GM12874 (cell line): ENCODE measurements at regions not wholly inside any gene's neighbourhood (a gene's known extent, or its start where the extent isn't known, plus 50 kb on each side); places are given as distances from the start of the nearest gene placed in this dataset.

Source experiments
- TF ChIP-seq, protein P1 (sequence below): IDR thresholded peaks from 2 replicates; pipeline ENCODE4 v1.5.1; 2011; ENCODE audit warnings: low read depth, mild to moderate bottlenecking, control low read depth, low read length, moderate library complexity; ENCODE audit not compliant: insufficient read depth

GRCh38 chr6:98470821-98471220 lies 363.6 kb upstream of the POU3F2 start:
- TF ChIP-seq, protein P1, sequence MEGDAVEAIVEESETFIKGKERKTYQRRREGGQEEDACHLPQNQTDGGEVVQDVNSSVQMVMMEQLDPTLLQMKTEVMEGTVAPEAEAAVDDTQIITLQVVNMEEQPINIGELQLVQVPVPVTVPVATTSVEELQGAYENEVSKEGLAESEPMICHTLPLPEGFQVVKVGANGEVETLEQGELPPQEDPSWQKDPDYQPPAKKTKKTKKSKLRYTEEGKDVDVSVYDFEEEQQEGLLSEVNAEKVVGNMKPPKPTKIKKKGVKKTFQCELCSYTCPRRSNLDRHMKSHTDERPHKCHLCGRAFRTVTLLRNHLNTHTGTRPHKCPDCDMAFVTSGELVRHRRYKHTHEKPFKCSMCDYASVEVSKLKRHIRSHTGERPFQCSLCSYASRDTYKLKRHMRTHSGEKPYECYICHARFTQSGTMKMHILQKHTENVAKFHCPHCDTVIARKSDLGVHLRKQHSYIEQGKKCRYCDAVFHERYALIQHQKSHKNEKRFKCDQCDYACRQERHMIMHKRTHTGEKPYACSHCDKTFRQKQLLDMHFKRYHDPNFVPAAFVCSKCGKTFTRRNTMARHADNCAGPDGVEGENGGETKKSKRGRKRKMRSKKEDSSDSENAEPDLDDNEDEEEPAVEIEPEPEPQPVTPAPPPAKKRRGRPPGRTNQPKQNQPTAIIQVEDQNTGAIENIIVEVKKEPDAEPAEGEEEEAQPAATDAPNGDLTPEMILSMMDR = no peak

DNA sequence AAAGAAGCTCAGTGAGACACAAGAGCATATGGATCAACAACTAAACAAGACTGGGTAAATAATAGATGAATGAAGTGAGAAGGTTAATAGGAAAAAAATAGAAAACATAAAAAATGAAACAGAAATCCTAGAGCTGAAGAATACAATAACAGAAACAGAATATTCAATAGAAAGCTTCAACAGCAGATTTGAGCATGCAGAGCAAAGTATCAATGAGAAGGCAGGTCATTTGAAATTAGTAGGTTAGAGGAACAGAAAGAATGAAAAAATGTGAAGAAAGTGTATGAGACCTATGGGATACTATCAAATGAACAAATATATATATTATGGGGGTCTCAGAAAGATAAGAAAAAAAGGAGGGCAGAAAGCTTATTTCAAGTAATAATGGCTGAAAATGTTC lies 362.9 kb upstream of the POU3F2 start:
- TF ChIP-seq, protein P1 = no peak

- TF ChIP-seq, protein P1 = no peak
Measured at GRCh38 chr6:98477231-98477630, 357.1 kb upstream of the POU3F2 start.

DNA sequence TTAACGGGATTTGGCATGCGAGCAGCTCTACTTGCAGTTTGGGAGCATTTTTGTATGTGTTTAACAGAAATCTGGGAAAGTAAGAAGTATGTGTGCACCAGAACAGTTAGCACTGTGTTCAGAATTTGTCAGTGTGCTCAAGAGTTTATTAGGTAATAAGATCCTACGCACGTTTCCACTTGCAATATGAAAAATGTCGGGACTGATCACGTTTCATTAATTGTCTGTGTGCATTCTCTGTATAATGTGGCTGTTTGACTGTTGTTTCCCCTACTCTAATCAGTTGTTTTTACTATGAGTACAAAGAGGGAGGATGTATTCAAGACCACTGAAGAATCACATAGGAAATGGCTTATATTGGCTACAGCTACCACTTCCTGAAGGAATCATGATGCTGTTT lies 349.7 kb upstream of the POU3F2 start:
- TF ChIP-seq, protein P1 = no peak

DNA sequence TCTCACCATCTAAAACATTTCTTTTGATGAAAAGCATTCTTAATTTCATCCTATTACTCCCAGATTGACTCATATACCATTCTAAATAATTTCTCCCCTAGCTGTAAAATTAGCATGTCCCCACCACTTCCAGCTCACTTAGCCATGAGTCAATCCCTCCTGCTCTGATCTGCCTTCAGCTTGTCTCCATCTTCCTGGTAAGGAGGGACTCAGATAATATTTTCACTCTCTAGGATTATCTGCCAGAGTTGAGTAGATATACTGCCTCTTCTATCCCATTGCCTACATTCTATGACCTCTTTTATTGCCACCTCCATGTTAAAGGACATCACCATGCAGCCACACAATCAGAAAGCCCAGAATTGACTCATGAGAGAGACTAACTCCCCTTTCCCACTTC lies 348.8 kb upstream of the POU3F2 start:
- TF ChIP-seq, protein P1 = no peak

GRCh38 chr6:98486057-98486456 lies 348.3 kb upstream of the POU3F2 start:
- TF ChIP-seq, protein P1 = no peak

- TF ChIP-seq, protein P1 = no peak
Measured at GRCh38 chr6:98487612-98488011, 346.8 kb upstream of the POU3F2 start.

GRCh38 chr6:98498144-98498775 lies 336.1 kb upstream of the POU3F2 start:
- TF ChIP-seq, protein P1 = no peak
